Heart right ventricle (tissue), 16 donors: ENCODE measurements at regions not wholly inside any gene's neighbourhood (a gene's known extent, or its start where the extent isn't known, plus 50 kb on each side); places are given as distances from the start of the nearest gene placed in this dataset.

Experiments
- ATAC-seq, 8 donors: fragments of 200-7000 bp; cut with Tn5 transposase; one replicate each; pipeline ENCODE4 v1.9.1; 2020; ENCODE audit warnings: mild to moderate bottlenecking in 8 of 8, moderate library complexity in 8 of 8, moderate number of reproducible peaks in 1 of 8
- DNase-seq, 2 donors: peaks; one replicate each; pipeline ENCODE4 v3.0.0-alpha.2; 2020
- H3K27ac ChIP-seq, 10 donors: fragments of 200-600 bp; sonication (generic) in 2 of 10; one replicate each; pipeline versions ENCODE4 v1.5.0 to v1.8.0; 2020 to 2022; ENCODE audit warnings: mild to moderate bottlenecking in 3 of 10
- H3K27me3 ChIP-seq, 7 donors: fragments of 200-600 bp; one replicate each; pipeline ENCODE4 v1.8.0; 2021 to 2022; ENCODE audit warnings: mild to moderate bottlenecking in 2 of 7
- H3K36me3 ChIP-seq, 9 donors: fragments of 200-600 bp; sonication (generic) in 1 of 9; one replicate each; pipeline versions ENCODE4 v1.5.0 to v1.8.0; 2020 to 2022; ENCODE audit warnings: mild to moderate bottlenecking in 2 of 9
- H3K4me1 ChIP-seq, 9 donors: fragments of 200-600 bp; sonication (generic) in 1 of 9; one replicate each; pipeline versions ENCODE4 v1.5.0 to v1.8.0; 2020 to 2022; ENCODE audit warnings: mild to moderate bottlenecking in 4 of 9
- H3K4me3 ChIP-seq, 10 donors: fragments of 200-600 bp; sonication (generic) in 2 of 10; one replicate each; pipeline versions ENCODE4 v1.5.0 to v1.8.0; 2020 to 2022; ENCODE audit warnings: mild to moderate bottlenecking in 7 of 10, moderate library complexity in 2 of 10
- H3K9me3 ChIP-seq, 11 donors: fragments of 200-600 bp in 10 of 11; sonication (generic) in 2 of 11; one replicate each; pipeline versions ENCODE4 v1.5.0 to v1.8.0; 2013 to 2022; ENCODE audit warnings: mild to moderate bottlenecking in 2 of 11, control low read depth in 1 of 11, moderate library complexity in 1 of 11
- WGBS, 2 donors: extraction: QIAGEN DNeasy Blood & Tissue Kit; methylation state at CpG; one replicate each; pipeline ENCODE4 v1.1.7; 2013; ENCODE audit warnings: inconsistent platforms in 1 of 2; 5-methylcytosine and 5-hydroxymethylcytosine counted together
- intact Hi-C, 10 donors: fragments of 100-400 bp; cut with DNase I; formaldehyde crosslinking; loops; one replicate each; pipeline versions ENCODE4 v1.11.1 to v1.14.2; 2022
- TF ChIP-seq, protein P1 (sequence below), 9 donors: fragments of 200-600 bp; sonication (generic) in 2 of 9; IDR thresholded peaks; one replicate each; pipeline versions ENCODE4 v1.5.0 to v1.8.0; 2021 to 2022; ENCODE audit warnings: antibody characterized with exemption in 9 of 9, mild to moderate bottlenecking in 5 of 9, moderate library complexity in 1 of 9
- donor health status: Arrhythmogenic right ventricular cardiomyopathy.
- donor health status: ischemic (EF 13 %, LVEDD 7.1; RV severe dilation, severe dysfunction).
- donor health status: healthy with polysubstance abuse.
- donor health status: DM: no; HTN: yes; CAD: no.
- donor health status: DM: no; HTN: no; CAD: no.
- donor health status: ischemic (EF 25% LVEDD 6.9; RV normal size, moderate dysfunction).
- donor health status: ischemic (EF 25% LVEDD 5.7; RV mildly dilated, moderate dysfunction).
- donor health status: healthy.
- donor health status: DM: yes; HTN: yes; CAD: no.
- donor health status: Ischemic cardiomyopathy.
- donor health status: ischemic (EF 35%, LVEDD 5.7; RV mildly dilated, moderate dysfunction).
- donor health status: nonischemic (EF 11% LVEDD 7.7; RV severe dilation, severe dysfunction).
- donor health status: DM: yes; HTN: yes; CAD: no.
- donor health status: PGD.
- donor health status: ischemic (EF 29% LVEDD 5.4; RV normal size, mild dysfunction).
- donor health status: nonischemic (EF 23%, LVEDD 6.1; RV moderate dilation, normal function).

DNA sequence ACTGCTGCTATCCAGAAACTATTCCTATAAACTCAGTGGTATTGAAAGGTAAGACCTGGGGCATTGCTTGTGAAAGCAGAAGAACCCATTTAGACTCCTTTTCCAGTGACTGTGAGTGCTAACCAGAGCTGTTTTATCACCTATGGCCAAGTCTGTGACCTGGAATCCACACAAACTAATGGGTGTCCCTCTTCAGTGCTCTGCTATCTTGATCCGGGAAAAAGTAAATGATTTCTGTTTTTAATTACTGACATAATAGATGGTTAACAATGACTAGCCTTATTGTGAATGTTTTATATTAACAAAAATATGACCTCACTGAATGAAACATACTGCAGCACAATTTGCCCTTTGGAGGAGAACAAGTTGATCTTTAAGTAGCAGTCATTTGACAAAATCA, 251.6 kb upstream of the MC4R start:
- TF ChIP-seq, protein P1, sequence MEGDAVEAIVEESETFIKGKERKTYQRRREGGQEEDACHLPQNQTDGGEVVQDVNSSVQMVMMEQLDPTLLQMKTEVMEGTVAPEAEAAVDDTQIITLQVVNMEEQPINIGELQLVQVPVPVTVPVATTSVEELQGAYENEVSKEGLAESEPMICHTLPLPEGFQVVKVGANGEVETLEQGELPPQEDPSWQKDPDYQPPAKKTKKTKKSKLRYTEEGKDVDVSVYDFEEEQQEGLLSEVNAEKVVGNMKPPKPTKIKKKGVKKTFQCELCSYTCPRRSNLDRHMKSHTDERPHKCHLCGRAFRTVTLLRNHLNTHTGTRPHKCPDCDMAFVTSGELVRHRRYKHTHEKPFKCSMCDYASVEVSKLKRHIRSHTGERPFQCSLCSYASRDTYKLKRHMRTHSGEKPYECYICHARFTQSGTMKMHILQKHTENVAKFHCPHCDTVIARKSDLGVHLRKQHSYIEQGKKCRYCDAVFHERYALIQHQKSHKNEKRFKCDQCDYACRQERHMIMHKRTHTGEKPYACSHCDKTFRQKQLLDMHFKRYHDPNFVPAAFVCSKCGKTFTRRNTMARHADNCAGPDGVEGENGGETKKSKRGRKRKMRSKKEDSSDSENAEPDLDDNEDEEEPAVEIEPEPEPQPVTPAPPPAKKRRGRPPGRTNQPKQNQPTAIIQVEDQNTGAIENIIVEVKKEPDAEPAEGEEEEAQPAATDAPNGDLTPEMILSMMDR (IDR thresholded peaks at IDR 0.05): no peak
- ATAC-seq (no peak), DNase-seq (no peak)
- Histone ChIP-seq H3K4me3 (no peak overlapping the region), H3K27me3 (no peaks in the 10 kb centered on the region), H3K36me3 (no peaks in the 10 kb centered on the region), H3K27ac (no peak overlapping the region), H3K4me1 (no peaks in the 10 kb centered on the region), H3K9me3 (no peaks in the 10 kb centered on the region)
- intact Hi-C loops: loop anchor here in 1 of 10 donors (10.0 kb wide), 1 partner anchor 761 kb away; no protein-coding TSS in a partner anchor
- 84 to 92% methylated on average over 1 of the region's 1 CpG for WGBS, 2 donors

DNA sequence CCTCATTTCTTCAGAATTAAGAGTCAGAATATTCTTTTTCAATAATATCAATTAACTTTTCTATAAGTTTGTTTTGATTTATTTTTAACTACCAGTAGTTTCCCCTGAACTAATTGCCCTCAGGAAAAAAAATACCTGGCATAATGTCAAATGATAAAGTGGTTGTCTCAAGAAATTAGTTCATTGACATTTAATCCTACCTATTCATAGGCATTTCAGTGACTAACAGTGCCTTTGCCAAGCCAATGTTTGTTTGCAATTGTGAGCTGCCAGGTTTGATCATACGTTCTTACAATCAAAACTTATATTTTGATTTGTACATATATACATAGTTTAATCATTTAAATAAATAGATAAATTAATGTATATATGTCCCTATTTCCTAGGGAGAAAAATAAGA, 267.3 kb upstream of the MC4R start:
- H3K27me3 ChIP-seq: no peaks in the 10 kb centered on the region

DNA sequence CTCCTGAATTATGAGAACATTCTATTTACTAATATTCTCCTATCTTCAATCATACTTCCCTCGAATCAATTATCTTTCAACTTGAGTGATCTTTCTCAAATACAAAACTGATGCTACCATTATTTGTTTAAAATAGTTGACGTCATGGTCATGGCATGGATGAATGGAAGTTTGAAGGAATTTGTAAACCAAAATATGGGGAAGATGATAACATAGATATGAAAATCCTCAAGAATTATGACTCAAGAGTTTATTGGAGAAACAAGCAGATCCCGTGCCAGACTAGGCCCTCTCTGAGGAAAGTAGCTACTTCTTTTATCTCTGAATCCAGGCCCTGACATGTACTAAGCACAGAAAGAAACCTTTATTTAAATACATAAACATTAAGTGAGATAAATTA, 270.4 kb upstream of the MC4R start:
- intact Hi-C loops: no loop called here
- peaks cover 0 to 1% (median 0%) of the 10 kb centered on the region in 11 donors for H3K9me3 ChIP-seq
- H3K36me3 ChIP-seq: no peaks in the 10 kb centered on the region
- DNase-seq: no peak
- ATAC-seq: no peak
- no peaks in the 10 kb centered on the region for H3K27me3 ChIP-seq
- no peaks in the 10 kb centered on the region for H3K4me1 ChIP-seq
- no peak overlapping the region for H3K4me3 ChIP-seq
- no peak overlapping the region for H3K27ac ChIP-seq
- TF ChIP-seq, protein P1 (IDR thresholded peaks at IDR 0.05): no peak
- 84 to 88% methylated on average over 3 of the region's 3 CpGs for WGBS, 2 donors

More for the DNA sequence above, 267.3 kb upstream of the MC4R start:
- intact Hi-C loops: no loop called here
- Histone ChIP-seq H3K36me3 (no peaks in the 10 kb centered on the region), H3K9me3 (peaks cover 0 to 7% (median 0%) of the 10 kb centered on the region in 11 donors), H3K4me1 (no peaks in the 10 kb centered on the region), H3K27ac (no peak overlapping the region), H3K4me3 (no peak overlapping the region)
- WGBS, 2 donors: 75 to 84% methylated on average over 1 of the region's 1 CpG
- ATAC-seq (no peak), DNase-seq (no peak)
- TF ChIP-seq, protein P1 (IDR thresholded peaks at IDR 0.05): no peak

DNA sequence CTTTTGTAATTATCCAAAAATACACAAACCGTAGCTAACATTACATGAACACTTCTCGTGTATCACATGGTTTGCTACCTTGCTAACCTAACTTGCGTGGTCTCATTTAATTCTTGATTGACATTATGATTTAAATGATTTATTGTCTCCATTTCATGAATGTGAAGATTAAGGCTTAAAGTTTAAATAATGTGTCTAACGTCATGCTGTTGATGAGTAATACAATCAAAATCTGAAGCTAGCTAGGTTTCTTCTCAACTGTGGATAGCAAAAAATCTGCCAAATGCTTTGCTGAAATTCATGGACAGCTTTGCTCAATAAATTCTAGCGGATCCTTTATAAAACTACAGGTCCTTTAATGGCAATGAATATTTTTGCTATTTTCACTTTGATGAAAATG, 274.1 kb upstream of the MC4R start:
- no peaks in the 10 kb centered on the region for H3K36me3 ChIP-seq
- H3K9me3 ChIP-seq: no peaks in the 10 kb centered on the region
- no peak overlapping the region for H3K27ac ChIP-seq
- intact Hi-C loops: no loop called here
- DNase-seq: no peak
- no peaks in the 10 kb centered on the region for H3K4me1 ChIP-seq
- ATAC-seq: no peak
- TF ChIP-seq, protein P1 (IDR thresholded peaks at IDR 0.05): no peak
- no peaks in the 10 kb centered on the region for H3K27me3 ChIP-seq
- no peak overlapping the region for H3K4me3 ChIP-seq
- WGBS, 2 donors: 75 to 77% methylated on average over 5 of the region's 5 CpGs
